Mesendoderm (in vitro differentiated cells): ENCODE measurements at regions not wholly inside any gene's neighbourhood (a gene's known extent, or its start where the extent isn't known, plus 50 kb on each side); places are given as distances from the start of the nearest gene placed in this dataset.
A peak's percentile ranks its signal among the peaks of the same experiment; 100 is the strongest.

Experiments used
- DNase-seq: peaks from one replicate; pipeline ENCODE4 v3.0.0; 2013
- H2AK5ac ChIP-seq: 2 replicates; pipeline ENCODE4 v1.6.1; 2013; ENCODE audit warnings: low read length, inconsistent platforms
- H2BK120ac ChIP-seq: 2 replicates; pipeline ENCODE4 v1.6.1; 2013; ENCODE audit warnings: low read depth, mild to moderate bottlenecking, low read length, moderate library complexity, mixed read lengths
- H2BK15ac ChIP-seq: replicated peaks from 2 replicates; pipeline ENCODE4 v1.6.1; 2013; ENCODE audit warnings: low read depth, mild to moderate bottlenecking, moderate library complexity
- H2BK5ac ChIP-seq: 2 replicates; pipeline ENCODE4 v1.6.1; 2013; ENCODE audit warnings: low read length, inconsistent platforms
- H3K18ac ChIP-seq: 2 replicates; pipeline ENCODE4 v1.6.1; 2013; ENCODE audit warnings: mild to moderate bottlenecking, low read length, mixed read lengths
- H3K23ac ChIP-seq: one replicate; pipeline ENCODE4 v1.6.1; 2013; ENCODE audit warnings: low read length
- H3K27ac ChIP-seq: 2 replicates; pipeline ENCODE4 v1.5.1; 2013; ENCODE audit warnings: low read depth, mild to moderate bottlenecking, inconsistent platforms, low read length, moderate library complexity
- H3K27me3 ChIP-seq: 2 replicates; pipeline ENCODE4 v1.6.1; 2013; ENCODE audit warnings: low read length, control low read depth, mild to moderate bottlenecking, inconsistent platforms; ENCODE audit not compliant: insufficient read depth, poor library complexity
- H3K36me3 ChIP-seq: 2 replicates; pipeline ENCODE4 v1.6.1; 2013; ENCODE audit warnings: low read length, inconsistent platforms; ENCODE audit not compliant: control insufficient read depth, insufficient read depth
- H3K4ac ChIP-seq: one replicate; pipeline ENCODE4 v1.6.1; 2013; ENCODE audit warnings: low read depth, mild to moderate bottlenecking, low read length, moderate library complexity
- H3K4me1 ChIP-seq: 2 replicates; pipeline ENCODE4 v1.6.1; 2013; ENCODE audit warnings: low read depth, low read length, inconsistent platforms; ENCODE audit not compliant: control insufficient read depth
- H3K4me2 ChIP-seq: 2 replicates; pipeline ENCODE4 v1.6.1; 2013; ENCODE audit warnings: low read length
- H3K4me3 ChIP-seq: 2 replicates; pipeline ENCODE4 v1.5.1; 2013; ENCODE audit warnings: mild to moderate bottlenecking, low read length
- H3K56ac ChIP-seq: one replicate; pipeline ENCODE4 v1.6.1; 2013; ENCODE audit warnings: low read length
- H3K79me1 ChIP-seq: 2 replicates; pipeline ENCODE4 v1.6.1; 2013; ENCODE audit warnings: low read length, inconsistent platforms
- H3K79me2 ChIP-seq: 2 replicates; pipeline ENCODE4 v1.6.1; 2013; ENCODE audit warnings: mild to moderate bottlenecking, low read length; ENCODE audit not compliant: control insufficient read depth, insufficient read depth
- H3K9ac ChIP-seq: 2 replicates; pipeline ENCODE4 v1.6.1; 2013; ENCODE audit warnings: low read length, inconsistent platforms
- H4K5ac ChIP-seq: one replicate; pipeline ENCODE4 v1.6.1; 2013; ENCODE audit warnings: low read length
- H4K8ac ChIP-seq: one replicate; pipeline ENCODE4 v1.6.1; 2013; ENCODE audit warnings: low read depth, mild to moderate bottlenecking, control low read depth, low read length, moderate library complexity
- WGBS: extraction: QIAGEN DNeasy Blood & Tissue Kit; methylation state at CpG from one replicate; pipeline ENCODE4 v1.1.7; 2013; ENCODE audit warnings: low lambda C conversion rate, missing lambda C conversion rate; ENCODE audit not compliant: insufficient coverage; ENCODE audit errors: extremely low coverage; 5-methylcytosine and 5-hydroxymethylcytosine counted together

GRCh38 chr6:80535914-80536565 is 429.6 kb downstream of the BCKDHB start:
- Histone ChIP-seq H3K18ac (no peak overlapping the region), H3K36me3 (no peaks in the 10 kb centered on the region), H3K4me2 (no peak overlapping the region), H2BK15ac (no peak overlapping the region), H3K27me3 (no peaks in the 10 kb centered on the region), H3K27ac (no peak overlapping the region), H3K9ac (no peak overlapping the region), H3K79me2 (no peaks in the 10 kb centered on the region), H3K23ac (no peak overlapping the region), H2AK5ac (no peak overlapping the region), H4K5ac (no peak overlapping the region), H3K4me1 (no peaks in the 10 kb centered on the region), H3K79me1 (no peaks in the 10 kb centered on the region), H3K4me3 (no peak overlapping the region), H3K4ac (no peak overlapping the region), H4K8ac (no peak overlapping the region), H2BK120ac (no peak overlapping the region), H3K56ac (no peak overlapping the region), H2BK5ac (no peak overlapping the region)
- no CpG with 5 or more reads among the region's 1 CpG for WGBS
- DNase-seq: no peak

- Histone ChIP-seq H3K4me1 (no peaks in the 10 kb centered on the region), H4K8ac (no peak overlapping the region), H2BK5ac (no peak overlapping the region), H3K56ac (no peak overlapping the region), H3K36me3 (no peaks in the 10 kb centered on the region), H3K79me1 (no peaks in the 10 kb centered on the region), H3K27ac (no peak overlapping the region), H3K4me3 (no peak overlapping the region), H3K27me3 (no peaks in the 10 kb centered on the region), H2AK5ac (no peak overlapping the region), H3K79me2 (no peaks in the 10 kb centered on the region), H3K18ac (no peak overlapping the region), H3K9ac (no peak overlapping the region), H2BK120ac (no peak overlapping the region), H3K4ac (no peak overlapping the region), H3K23ac (no peak overlapping the region), H4K5ac (no peak overlapping the region), H3K4me2 (no peak overlapping the region), H2BK15ac (no peak overlapping the region)
- DNase-seq: no peak
- WGBS: no CpG with 5 or more reads among the region's 4 CpGs
These were observed 425.5 kb downstream of the BCKDHB start for GRCh38 chr6:80531681-80532619.

- H2BK120ac ChIP-seq: no peak overlapping the region
These were observed 423.6 kb downstream of the BCKDHB start for GRCh38 chr6:80530103-80530502.

GRCh38 chr6:80528115-80528514 is 421.6 kb downstream of the BCKDHB start:
- Histone ChIP-seq H4K5ac (no peak overlapping the region), H2AK5ac (no peak overlapping the region), H3K23ac (no peak overlapping the region), H3K36me3 (no peaks in the 10 kb centered on the region), H2BK5ac (no peak overlapping the region), H3K79me2 (no peaks in the 10 kb centered on the region), H3K4ac (no peak overlapping the region), H3K27me3 (no peaks in the 10 kb centered on the region), H2BK120ac (no peak overlapping the region), H3K4me1 (no peaks in the 10 kb centered on the region), H3K18ac (no peak overlapping the region), H3K79me1 (no peaks in the 10 kb centered on the region), H3K4me3 (no peak overlapping the region), H2BK15ac (no peak overlapping the region), H3K27ac (no peak overlapping the region), H3K9ac (no peak overlapping the region), H3K4me2 (no peak overlapping the region), H3K56ac (no peak overlapping the region), H4K8ac (no peak overlapping the region)
- DNase-seq: peak; percentile 20

More at GRCh38 chr6:80530103-80530502, 423.6 kb downstream of the BCKDHB start:
- Histone ChIP-seq H2AK5ac (no peak overlapping the region), H2BK5ac (no peak overlapping the region), H3K36me3 (no peaks in the 10 kb centered on the region), H3K4me1 (no peaks in the 10 kb centered on the region), H3K56ac (no peak overlapping the region), H2BK15ac (no peak overlapping the region), H3K79me1 (no peaks in the 10 kb centered on the region), H3K9ac (no peak overlapping the region), H3K4me2 (no peak overlapping the region), H3K18ac (no peak overlapping the region), H4K5ac (no peak overlapping the region), H3K4ac (no peak overlapping the region), H3K4me3 (no peak overlapping the region), H3K27ac (no peak overlapping the region), H3K27me3 (no peaks in the 10 kb centered on the region), H3K79me2 (no peaks in the 10 kb centered on the region), H4K8ac (no peak overlapping the region), H3K23ac (no peak overlapping the region)
- DNase-seq: no peak
- no CpG with 5 or more reads among the region's 3 CpGs for WGBS

GRCh38 chr6:80527552-80528052 is 421.1 kb downstream of the BCKDHB start:
- H3K27ac ChIP-seq: no peak overlapping the region

More at GRCh38 chr6:80527552-80528052, 421.1 kb downstream of the BCKDHB start:
- Histone ChIP-seq H3K56ac (no peak overlapping the region), H3K27me3 (no peaks in the 10 kb centered on the region), H3K4me3 (no peak overlapping the region), H2BK5ac (no peak overlapping the region), H3K36me3 (no peaks in the 10 kb centered on the region), H3K79me2 (no peaks in the 10 kb centered on the region), H2AK5ac (no peak overlapping the region), H3K4me1 (no peaks in the 10 kb centered on the region), H3K4ac (no peak overlapping the region), H4K8ac (no peak overlapping the region), H3K9ac (no peak overlapping the region), H3K4me2 (no peak overlapping the region), H4K5ac (no peak overlapping the region), H3K18ac (no peak overlapping the region), H3K79me1 (no peaks in the 10 kb centered on the region), H3K23ac (no peak overlapping the region), H2BK15ac (no peak overlapping the region), H2BK120ac (no peak overlapping the region)
- WGBS: no CpG with 5 or more reads among the region's 7 CpGs
- DNase-seq: peak; percentile 19
